Gastrocnemius medialis (tissue), 4 donors: ENCODE measurements at regions not wholly inside any gene's neighbourhood (a gene's known extent, or its start where the extent isn't known, plus 50 kb on each side); places are given as distances from the start of the nearest gene placed in this dataset.

Experiments used
- POLR2A ChIP-seq, 2 donors: fragments of 450-650 bp; IDR thresholded peaks; one replicate each; pipeline ENCODE4 v1.6.1; 2017; ENCODE audit warnings: antibody characterized with exemption in 2 of 2, mild to moderate bottlenecking in 2 of 2, moderate library complexity in 2 of 2
- TF ChIP-seq, protein P1 (sequence below), 5 experiments: fragments of 450-650 bp in 3 of 5; fragments of 200-600 bp in 2 of 5; sonication (generic) in 2 of 5; IDR thresholded peaks in 4 of 5; conservative IDR thresholded peaks in 1 of 5; 1 replicate in 4 of 5; 2 replicates in 1 of 5; pipeline ENCODE4 v1.5.1; 2016 to 2019; ENCODE audit warnings: antibody characterized with exemption in 5 of 5, mild to moderate bottlenecking in 3 of 5, moderate library complexity in 3 of 5

GRCh38 chrX:724256-724655 is 93.7 kb downstream of the SHOX start:
- TF ChIP-seq, protein P1, sequence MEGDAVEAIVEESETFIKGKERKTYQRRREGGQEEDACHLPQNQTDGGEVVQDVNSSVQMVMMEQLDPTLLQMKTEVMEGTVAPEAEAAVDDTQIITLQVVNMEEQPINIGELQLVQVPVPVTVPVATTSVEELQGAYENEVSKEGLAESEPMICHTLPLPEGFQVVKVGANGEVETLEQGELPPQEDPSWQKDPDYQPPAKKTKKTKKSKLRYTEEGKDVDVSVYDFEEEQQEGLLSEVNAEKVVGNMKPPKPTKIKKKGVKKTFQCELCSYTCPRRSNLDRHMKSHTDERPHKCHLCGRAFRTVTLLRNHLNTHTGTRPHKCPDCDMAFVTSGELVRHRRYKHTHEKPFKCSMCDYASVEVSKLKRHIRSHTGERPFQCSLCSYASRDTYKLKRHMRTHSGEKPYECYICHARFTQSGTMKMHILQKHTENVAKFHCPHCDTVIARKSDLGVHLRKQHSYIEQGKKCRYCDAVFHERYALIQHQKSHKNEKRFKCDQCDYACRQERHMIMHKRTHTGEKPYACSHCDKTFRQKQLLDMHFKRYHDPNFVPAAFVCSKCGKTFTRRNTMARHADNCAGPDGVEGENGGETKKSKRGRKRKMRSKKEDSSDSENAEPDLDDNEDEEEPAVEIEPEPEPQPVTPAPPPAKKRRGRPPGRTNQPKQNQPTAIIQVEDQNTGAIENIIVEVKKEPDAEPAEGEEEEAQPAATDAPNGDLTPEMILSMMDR (IDR thresholded peaks at IDR 0.05 in 4 of 5, conservative IDR thresholded peaks at IDR 0.05 in 1 of 5), result no peak
- TF ChIP-seq POLR2A (IDR thresholded peaks at IDR 0.05), result no peak
